ENCODE measurements at regions not wholly inside any gene's neighbourhood (a gene's known extent, or its start where the extent isn't known, plus 50 kb on each side); places are given as distances from the start of the nearest gene placed in this dataset.

GRCh38 chr13:44317752-44318151, 55.9 kb upstream of the SERP2 start:
- TF ChIP-seq, protein P1, sequence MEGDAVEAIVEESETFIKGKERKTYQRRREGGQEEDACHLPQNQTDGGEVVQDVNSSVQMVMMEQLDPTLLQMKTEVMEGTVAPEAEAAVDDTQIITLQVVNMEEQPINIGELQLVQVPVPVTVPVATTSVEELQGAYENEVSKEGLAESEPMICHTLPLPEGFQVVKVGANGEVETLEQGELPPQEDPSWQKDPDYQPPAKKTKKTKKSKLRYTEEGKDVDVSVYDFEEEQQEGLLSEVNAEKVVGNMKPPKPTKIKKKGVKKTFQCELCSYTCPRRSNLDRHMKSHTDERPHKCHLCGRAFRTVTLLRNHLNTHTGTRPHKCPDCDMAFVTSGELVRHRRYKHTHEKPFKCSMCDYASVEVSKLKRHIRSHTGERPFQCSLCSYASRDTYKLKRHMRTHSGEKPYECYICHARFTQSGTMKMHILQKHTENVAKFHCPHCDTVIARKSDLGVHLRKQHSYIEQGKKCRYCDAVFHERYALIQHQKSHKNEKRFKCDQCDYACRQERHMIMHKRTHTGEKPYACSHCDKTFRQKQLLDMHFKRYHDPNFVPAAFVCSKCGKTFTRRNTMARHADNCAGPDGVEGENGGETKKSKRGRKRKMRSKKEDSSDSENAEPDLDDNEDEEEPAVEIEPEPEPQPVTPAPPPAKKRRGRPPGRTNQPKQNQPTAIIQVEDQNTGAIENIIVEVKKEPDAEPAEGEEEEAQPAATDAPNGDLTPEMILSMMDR (IDR thresholded peaks at IDR 0.05; ENCODE audit: borderline replicate concordance, extremely low read depth, insufficient read depth) = no peak
- DNase-seq (no peak), FAIRE-seq (no peak)
- no peaks in the 10 kb centered on the region for H3K9me3 ChIP-seq (ENCODE audit: control insufficient read depth in 2 of 3, insufficient read depth in 1 of 3, low read length in 3 of 3)
- intact Hi-C loops (cut with DNase I) = no loop called here
- H3K9ac ChIP-seq (ENCODE audit: low read length in 3 of 3) = no peak overlapping the region
- H3K4me3 ChIP-seq (ENCODE audit: low read length in 3 of 3) = no peak overlapping the region
- H3K4me1 ChIP-seq (ENCODE audit: control insufficient read depth in 2 of 3, insufficient read depth in 2 of 3, low read depth in 1 of 3, low read length in 3 of 3) = no peaks in the 10 kb centered on the region
- no peaks in the 10 kb centered on the region for H3K27me3 ChIP-seq (ENCODE audit: control insufficient read depth, insufficient read depth, low read length)
- no peaks in the 10 kb centered on the region for H3K36me3 ChIP-seq (ENCODE audit: control insufficient read depth in 2 of 3, insufficient read depth in 3 of 3, low read length in 3 of 3)
- no peak overlapping the region for H3K27ac ChIP-seq (ENCODE audit: low read depth in 2 of 2, low read length in 2 of 2)

- intact Hi-C loops (cut with DNase I) = no loop called here
- H3K9ac ChIP-seq (ENCODE audit: low read length in 3 of 3) = no peak overlapping the region
- DNase-seq (no peak), FAIRE-seq (no peak)
- no peak overlapping the region for H3K27ac ChIP-seq (ENCODE audit: low read depth in 2 of 2, low read length in 2 of 2)
- H3K4me3 ChIP-seq (ENCODE audit: low read length in 3 of 3) = no peak overlapping the region
- TF ChIP-seq, protein P1 (IDR thresholded peaks at IDR 0.05; ENCODE audit: borderline replicate concordance, extremely low read depth, insufficient read depth) = no peak
- H3K9me3 ChIP-seq (ENCODE audit: control insufficient read depth in 2 of 3, insufficient read depth in 1 of 3, low read length in 3 of 3) = no peaks in the 10 kb centered on the region
- no peaks in the 10 kb centered on the region for H3K4me1 ChIP-seq (ENCODE audit: control insufficient read depth in 2 of 3, insufficient read depth in 2 of 3, low read depth in 1 of 3, low read length in 3 of 3)
- no peaks in the 10 kb centered on the region for H3K27me3 ChIP-seq (ENCODE audit: control insufficient read depth, insufficient read depth, low read length)
- H3K36me3 ChIP-seq (ENCODE audit: control insufficient read depth in 2 of 3, insufficient read depth in 3 of 3, low read length in 3 of 3) = no peaks in the 10 kb centered on the region
These were observed 55.5 kb upstream of the SERP2 start for GRCh38 chr13:44318161-44318560.

DNA sequence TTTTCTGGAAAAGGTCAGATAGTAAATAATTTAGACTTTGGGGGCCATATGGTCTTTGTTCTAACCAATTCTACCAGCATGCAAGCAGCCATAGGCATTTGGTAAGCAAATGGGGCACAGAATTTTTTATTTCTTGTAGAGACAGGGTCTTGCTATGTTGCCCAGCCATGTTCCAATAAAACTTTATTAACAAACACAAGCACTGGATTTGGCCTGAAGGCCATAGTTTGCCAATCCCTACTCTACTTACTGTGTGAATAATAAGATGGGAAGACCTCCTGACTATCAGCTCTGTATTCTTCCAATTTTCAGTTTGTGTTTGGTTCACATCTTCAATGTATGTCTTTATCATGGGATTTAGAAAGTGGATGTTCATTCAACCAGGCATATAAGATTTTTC, 53.0 kb upstream of the SERP2 start:
- Histone ChIP-seq H3K9me3 (ENCODE audit: control insufficient read depth in 2 of 3, insufficient read depth in 1 of 3, low read length in 3 of 3) (no peaks in the 10 kb centered on the region), H3K27me3 (ENCODE audit: control insufficient read depth, insufficient read depth, low read length) (no peaks in the 10 kb centered on the region), H3K36me3 (ENCODE audit: control insufficient read depth in 2 of 3, insufficient read depth in 3 of 3, low read length in 3 of 3) (no peaks in the 10 kb centered on the region), H3K4me1 (ENCODE audit: control insufficient read depth in 2 of 3, insufficient read depth in 2 of 3, low read depth in 1 of 3, low read length in 3 of 3) (no peaks in the 10 kb centered on the region), H3K9ac (ENCODE audit: low read length in 3 of 3) (no peak overlapping the region), H3K4me3 (ENCODE audit: low read length in 3 of 3) (no peak overlapping the region), H3K27ac (ENCODE audit: low read depth in 2 of 2, low read length in 2 of 2) (no peak overlapping the region)
- TF ChIP-seq, protein P1 (IDR thresholded peaks at IDR 0.05; ENCODE audit: borderline replicate concordance, extremely low read depth, insufficient read depth) = no peak
- FAIRE-seq (no peak), DNase-seq (no peak)
- intact Hi-C loops (cut with DNase I) = no loop called here

- Histone ChIP-seq H3K27ac (ENCODE audit: low read depth in 2 of 2, low read length in 2 of 2) (no peak overlapping the region), H3K36me3 (ENCODE audit: control insufficient read depth in 2 of 3, insufficient read depth in 3 of 3, low read length in 3 of 3) (no peaks in the 10 kb centered on the region), H3K9ac (ENCODE audit: low read length in 3 of 3) (no peak overlapping the region), H3K4me3 (ENCODE audit: low read length in 3 of 3) (no peak overlapping the region), H3K27me3 (ENCODE audit: control insufficient read depth, insufficient read depth, low read length) (no peaks in the 10 kb centered on the region), H3K9me3 (ENCODE audit: control insufficient read depth in 2 of 3, insufficient read depth in 1 of 3, low read length in 3 of 3) (no peaks in the 10 kb centered on the region), H3K4me1 (ENCODE audit: control insufficient read depth in 2 of 3, insufficient read depth in 2 of 3, low read depth in 1 of 3, low read length in 3 of 3) (no peaks in the 10 kb centered on the region)
- intact Hi-C loops (cut with DNase I) = no loop called here
- TF ChIP-seq, protein P1 (IDR thresholded peaks at IDR 0.05; ENCODE audit: borderline replicate concordance, extremely low read depth, insufficient read depth) = no peak
- FAIRE-seq = no peak
- no peak for DNase-seq
These were observed 51.7 kb upstream of the SERP2 start for GRCh38 chr13:44321961-44322360.

All from kidney (tissue), 13 donors.